K562 (cell line): ENCODE measurements at regions not wholly inside any gene's neighbourhood (a gene's known extent, or its start where the extent isn't known, plus 50 kb on each side); places are given as distances from the start of the nearest gene placed in this dataset.

Experiments
- ATF3 ChIP-seq, 2 experiments: fragments of 450-650 bp in 1 of 2; sonication (generic) in 1 of 2; formaldehyde crosslinking in 1 of 2; IDR thresholded peaks in 1 of 2; conservative IDR thresholded peaks in 1 of 2; 2 replicates each; pipeline versions ENCODE4 v1.6.1 to v1.8.1; 2016 to 2023; ENCODE audit warnings: mild to moderate bottlenecking in 2 of 2, moderate library complexity in 2 of 2, inconsistent platforms in 1 of 2, missing genetic modification reagents in 1 of 2
- BRF1 ChIP-seq: IDR thresholded peaks from 3 replicates; pipeline ENCODE4 v1.6.1; 2011; ENCODE audit warnings: borderline replicate concordance, mild to moderate bottlenecking; ENCODE audit not compliant: insufficient read length; ENCODE audit errors: extremely low read depth
- CBFA2T2 ChIP-seq: fragments of 450-650 bp; conservative IDR thresholded peaks from 2 replicates; pipeline ENCODE4 v1.6.1; 2017; ENCODE audit warnings: mild to moderate bottlenecking
- CHAMP1 ChIP-seq: fragments of 450-650 bp; IDR thresholded peaks from 2 replicates; pipeline ENCODE4 v1.6.1; 2016; ENCODE audit warnings: mild to moderate bottlenecking
- GATAD2B ChIP-seq: fragments of 450-650 bp; IDR thresholded peaks from 2 replicates; pipeline ENCODE4 v1.6.1; 2017; ENCODE audit warnings: mild to moderate bottlenecking, borderline replicate concordance
- HDGF ChIP-seq: fragments of 450-650 bp; IDR thresholded peaks from 2 replicates; pipeline ENCODE4 v1.6.1; 2016
- HOMEZ ChIP-seq: fragments of 250-450 bp; sonication (Bioruptor Pico); IDR thresholded peaks from 2 replicates; pipeline ENCODE4 v1.4.0; 2020; ENCODE audit warnings: mild to moderate bottlenecking, moderate library complexity
- KLF6 ChIP-seq: fragments of 250-450 bp; sonication (Bioruptor Pico); IDR thresholded peaks from 2 replicates; pipeline ENCODE4 v1.4.0; 2020; ENCODE audit warnings: mild to moderate bottlenecking, moderate library complexity, borderline replicate concordance
- SAFB2 ChIP-seq: fragments of 200-400 bp; formaldehyde crosslinking; IDR thresholded peaks from 2 replicates; pipeline ENCODE4 v1.6.1; 2018; ENCODE audit warnings: borderline replicate concordance, low read length, low read depth, moderate library complexity; ENCODE audit not compliant: severe bottlenecking
- SREBF2 ChIP-seq: sonication (generic); formaldehyde crosslinking; IDR thresholded peaks from 2 replicates; pipeline ENCODE4 v1.4.0; 2020; ENCODE audit warnings: mild to moderate bottlenecking, missing genetic modification reagents
- ZNF239 ChIP-seq: fragments of 250-450 bp; sonication (Bioruptor Pico); IDR thresholded peaks from 2 replicates; pipeline ENCODE4 v1.4.0; 2020; ENCODE audit warnings: mild to moderate bottlenecking
- ZNF318 ChIP-seq, 2 experiments: fragments of 450-650 bp; IDR thresholded peaks; 2 replicates each; pipeline ENCODE4 v1.6.1; 2016; ENCODE audit warnings: mild to moderate bottlenecking in 2 of 2, borderline replicate concordance in 1 of 2, low read depth in 1 of 2, moderate library complexity in 1 of 2

GRCh38 chr7:10779465-10780399 lies 193.9 kb upstream of the PHF14 start (continued):
- TF ChIP-seq SREBF2 (CRISPR knock-in tag) (0 out of 2 replicates have a peak, but pooled peaks have one; percentile 87), HOMEZ (CRISPR knock-in tag) (no peak), HDGF (no peak), SAFB2 (no peak), KLF6 (CRISPR knock-in tag) (no peak), GATAD2B (no peak), CHAMP1 (no peak), ZNF239 (CRISPR knock-in tag) (no peak), ZNF318 (IDR thresholded peaks at IDR 0.05; ENCODE audit: borderline replicate concordance in 1 of 2, low read depth in 1 of 2) (no peak), ATF3 (IDR thresholded peaks at IDR 0.05) (no peak), ATF3 (CRISPR knock-in tag; conservative IDR thresholded peaks at IDR 0.05) (peak; percentile 52; the same call in 1 of the 2 replicates), CBFA2T2 (no peak), BRF1 (no peak)
